ENCODE measurements at regions not wholly inside any gene's neighbourhood (a gene's known extent, or its start where the extent isn't known, plus 50 kb on each side); places are given as distances from the start of the nearest gene placed in this dataset.

- no peak for FAIRE-seq
- intact Hi-C loops (cut with micrococcal nuclease; ENCODE audit: unreplicated experiment) = no loop called here
- TF ChIP-seq ZBTB20 (CRISPR knock-in tag; IDR thresholded peaks at IDR 0.05; ENCODE audit: borderline replicate concordance, low read depth) (no peak), TEAD2 (CRISPR knock-in tag; IDR thresholded peaks at IDR 0.05) (no peak)
These were observed 107.3 kb downstream of the C1QL2 start for GRCh38 chr2:119051263-119051662.

GRCh38 chr2:119049968-119050704, 108.1 kb downstream of the MARCO start:
- Histone ChIP-seq H3K9ac (ENCODE audit: insufficient read depth, low read depth, low read length) (no peak overlapping the region), H3K9me3 (ENCODE audit: low read length) (no peaks in the 10 kb centered on the region), H3K27me3 (ENCODE audit: control insufficient read depth in 1 of 2, insufficient read depth in 2 of 2, low read length in 2 of 2) (no peaks in the 10 kb centered on the region), H3K36me3 (replicated peaks in 1 of 2; ENCODE audit: control insufficient read depth in 1 of 2, insufficient read depth in 2 of 2, low read length in 2 of 2) (no peaks in the 10 kb centered on the region), H3K27ac (ENCODE audit: extremely low read length, insufficient read depth, low read length) (no peak overlapping the region), H2AFZ (ENCODE audit: low read length) (no peak overlapping the region), H3K4me2 (ENCODE audit: low read depth, low read length) (no peak overlapping the region), H4K20me1 (ENCODE audit: insufficient read depth, low read length) (no peaks in the 10 kb centered on the region), H3K79me2 (ENCODE audit: insufficient read depth, low read length) (no peaks in the 10 kb centered on the region), H3K4me1 (ENCODE audit: insufficient read depth, low read length) (no peaks in the 10 kb centered on the region), H3K4me3 (replicated peaks in 1 of 3; ENCODE audit: insufficient read depth in 1 of 3, low read depth in 2 of 3, low read length in 3 of 3) (no peak overlapping the region)
- DNase-seq (ENCODE audit: low spot score) = peak; percentile 19
- ATAC-seq = no peak
- intact Hi-C loops (cut with micrococcal nuclease; ENCODE audit: unreplicated experiment) (no loop called here), in situ Hi-C loops (cut with HindIII; ENCODE audit: extremely low pct_ligation_motif_present, low pct_unique_long_range_greater_than_20kb) (no loop called here)
- ChIA-PET POLR2A (no interaction called here), CTCF (ENCODE audit: low intra/inter-chr PET ratio, low total read pairs) (no interaction called here)
- FAIRE-seq = no peak
- no TSS peak for BruUV-seq (replicated peaks)
- 72% methylated on average over 12 of the region's 12 CpGs for WGBS (ENCODE audit: low lambda C conversion rate)
- TF ChIP-seq ZNF574 (CRISPR knock-in tag; IDR thresholded peaks at IDR 0.05) = peak; percentile 39; the same call in 1 of the 2 replicates
- TF ChIP-seq THAP11 (CRISPR knock-in tag; IDR thresholded peaks at IDR 0.05) = no peak
- no peak for TF ChIP-seq ZNF879 (CRISPR knock-in tag; IDR thresholded peaks at IDR 0.05)
- TF ChIP-seq TFAP4 (IDR thresholded peaks at IDR 0.05; ENCODE audit: borderline replicate concordance, low read depth) = peak; percentile 36; the same call in 1 of the 2 replicates
- TF ChIP-seq, protein P1, sequence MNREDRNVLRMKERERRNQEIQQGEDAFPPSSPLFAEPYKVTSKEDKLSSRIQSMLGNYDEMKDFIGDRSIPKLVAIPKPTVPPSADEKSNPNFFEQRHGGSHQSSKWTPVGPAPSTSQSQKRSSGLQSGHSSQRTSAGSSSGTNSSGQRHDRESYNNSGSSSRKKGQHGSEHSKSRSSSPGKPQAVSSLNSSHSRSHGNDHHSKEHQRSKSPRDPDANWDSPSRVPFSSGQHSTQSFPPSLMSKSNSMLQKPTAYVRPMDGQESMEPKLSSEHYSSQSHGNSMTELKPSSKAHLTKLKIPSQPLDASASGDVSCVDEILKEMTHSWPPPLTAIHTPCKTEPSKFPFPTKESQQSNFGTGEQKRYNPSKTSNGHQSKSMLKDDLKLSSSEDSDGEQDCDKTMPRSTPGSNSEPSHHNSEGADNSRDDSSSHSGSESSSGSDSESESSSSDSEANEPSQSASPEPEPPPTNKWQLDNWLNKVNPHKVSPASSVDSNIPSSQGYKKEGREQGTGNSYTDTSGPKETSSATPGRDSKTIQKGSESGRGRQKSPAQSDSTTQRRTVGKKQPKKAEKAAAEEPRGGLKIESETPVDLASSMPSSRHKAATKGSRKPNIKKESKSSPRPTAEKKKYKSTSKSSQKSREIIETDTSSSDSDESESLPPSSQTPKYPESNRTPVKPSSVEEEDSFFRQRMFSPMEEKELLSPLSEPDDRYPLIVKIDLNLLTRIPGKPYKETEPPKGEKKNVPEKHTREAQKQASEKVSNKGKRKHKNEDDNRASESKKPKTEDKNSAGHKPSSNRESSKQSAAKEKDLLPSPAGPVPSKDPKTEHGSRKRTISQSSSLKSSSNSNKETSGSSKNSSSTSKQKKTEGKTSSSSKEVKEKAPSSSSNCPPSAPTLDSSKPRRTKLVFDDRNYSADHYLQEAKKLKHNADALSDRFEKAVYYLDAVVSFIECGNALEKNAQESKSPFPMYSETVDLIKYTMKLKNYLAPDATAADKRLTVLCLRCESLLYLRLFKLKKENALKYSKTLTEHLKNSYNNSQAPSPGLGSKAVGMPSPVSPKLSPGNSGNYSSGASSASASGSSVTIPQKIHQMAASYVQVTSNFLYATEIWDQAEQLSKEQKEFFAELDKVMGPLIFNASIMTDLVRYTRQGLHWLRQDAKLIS (CRISPR knock-in tag; IDR thresholded peaks at IDR 0.05) = no peak
- no peak for TF ChIP-seq ZNF496 (CRISPR knock-in tag; IDR thresholded peaks at IDR 0.05; ENCODE audit: insufficient replicate concordance)
- no peak for TF ChIP-seq EEA1 (CRISPR knock-in tag; IDR thresholded peaks at IDR 0.05; ENCODE audit: borderline replicate concordance)
- TF ChIP-seq KAT7 (CRISPR knock-in tag; IDR thresholded peaks at IDR 0.05; ENCODE audit: borderline replicate concordance) = no peak

More at GRCh38 chr2:119051263-119051662, 107.3 kb downstream of the C1QL2 start:
- Histone ChIP-seq H3K9ac (ENCODE audit: insufficient read depth, low read depth, low read length) (no peak overlapping the region), H3K36me3 (replicated peaks in 1 of 2; ENCODE audit: control insufficient read depth in 1 of 2, insufficient read depth in 2 of 2, low read length in 2 of 2) (no peaks in the 10 kb centered on the region), H3K9me3 (ENCODE audit: low read length) (no peaks in the 10 kb centered on the region), H4K20me1 (ENCODE audit: insufficient read depth, low read length) (no peaks in the 10 kb centered on the region), H3K27ac (ENCODE audit: extremely low read length, insufficient read depth, low read length) (no peak overlapping the region), H3K27me3 (ENCODE audit: control insufficient read depth in 1 of 2, insufficient read depth in 2 of 2, low read length in 2 of 2) (no peaks in the 10 kb centered on the region), H2AFZ (ENCODE audit: low read length) (no peak overlapping the region), H3K79me2 (ENCODE audit: insufficient read depth, low read length) (no peaks in the 10 kb centered on the region), H3K4me2 (ENCODE audit: low read depth, low read length) (no peak overlapping the region), H3K4me3 (replicated peaks in 1 of 3; ENCODE audit: insufficient read depth in 1 of 3, low read depth in 2 of 3, low read length in 3 of 3) (no peak overlapping the region), H3K4me1 (ENCODE audit: insufficient read depth, low read length) (no peaks in the 10 kb centered on the region)
- ChIA-PET POLR2A (no interaction called here), CTCF (ENCODE audit: low intra/inter-chr PET ratio, low total read pairs) (no interaction called here)
- no TSS peak for BruUV-seq (replicated peaks)
- no peak for DNase-seq (ENCODE audit: low spot score)
- ATAC-seq = no peak
- in situ Hi-C loops (cut with HindIII; ENCODE audit: extremely low pct_ligation_motif_present, low pct_unique_long_range_greater_than_20kb) = no loop called here
- 17% methylated on average over 2 of the region's 2 CpGs for WGBS (ENCODE audit: low lambda C conversion rate)

Measured in HepG2 (cell line).